HL-60 (cell line): ENCODE measurements at regions not wholly inside any gene's neighbourhood (a gene's known extent, or its start where the extent isn't known, plus 50 kb on each side); places are given as distances from the start of the nearest gene placed in this dataset.

ENCODE experiments used
- DNase-seq, 2 experiments: peaks; one replicate each; pipeline ENCODE4 v3.0.0-alpha.2; 2010 to 2020; ENCODE audit warnings: low read depth in 1 of 2, low spot score in 1 of 2
- H3K27ac ChIP-seq: fragments of 250-450 bp; sonication (Bioruptor Pico); replicated peaks from 2 replicates; pipeline ENCODE4 v1.5.1; 2020; ENCODE audit warnings: mild to moderate bottlenecking, moderate library complexity
- H3K27me3 ChIP-seq: fragments of 250-450 bp; sonication (Bioruptor Pico); 2 replicates; pipeline ENCODE4 v1.5.1; 2021; ENCODE audit warnings: mild to moderate bottlenecking, moderate library complexity; ENCODE audit not compliant: insufficient read depth, poor library complexity, severe bottlenecking
- H3K4me3 ChIP-seq: replicated peaks from 2 replicates; pipeline ENCODE4 v1.5.1; 2011; ENCODE audit warnings: mild to moderate bottlenecking, control low read depth, low read length; ENCODE audit not compliant: insufficient read depth
- GABPA ChIP-seq: IDR thresholded peaks from 2 replicates; pipeline ENCODE4 v1.6.1; 2012; ENCODE audit warnings: low read depth
- POLR2AphosphoS5 ChIP-seq: IDR thresholded peaks from 2 replicates; pipeline ENCODE4 v1.6.1; 2012; ENCODE audit warnings: low read depth
- REST ChIP-seq: IDR thresholded peaks from 2 replicates; pipeline ENCODE4 v1.6.1; 2012; ENCODE audit warnings: low read depth; ENCODE audit not compliant: insufficient replicate concordance
- SPI1 ChIP-seq: IDR thresholded peaks from 2 replicates; pipeline ENCODE4 v1.6.1; 2012; ENCODE audit warnings: low read depth, mild to moderate bottlenecking, borderline replicate concordance
- TF ChIP-seq, protein P1 (sequence below): IDR thresholded peaks from one replicate; pipeline ENCODE4 v1.5.1; 2011; ENCODE audit warnings: low read length, control low read depth, inconsistent platforms; ENCODE audit not compliant: insufficient read depth

GRCh38 chr20:24830649-24831048 is 118.4 kb upstream of the CST7 start:
- TF ChIP-seq, protein P1, sequence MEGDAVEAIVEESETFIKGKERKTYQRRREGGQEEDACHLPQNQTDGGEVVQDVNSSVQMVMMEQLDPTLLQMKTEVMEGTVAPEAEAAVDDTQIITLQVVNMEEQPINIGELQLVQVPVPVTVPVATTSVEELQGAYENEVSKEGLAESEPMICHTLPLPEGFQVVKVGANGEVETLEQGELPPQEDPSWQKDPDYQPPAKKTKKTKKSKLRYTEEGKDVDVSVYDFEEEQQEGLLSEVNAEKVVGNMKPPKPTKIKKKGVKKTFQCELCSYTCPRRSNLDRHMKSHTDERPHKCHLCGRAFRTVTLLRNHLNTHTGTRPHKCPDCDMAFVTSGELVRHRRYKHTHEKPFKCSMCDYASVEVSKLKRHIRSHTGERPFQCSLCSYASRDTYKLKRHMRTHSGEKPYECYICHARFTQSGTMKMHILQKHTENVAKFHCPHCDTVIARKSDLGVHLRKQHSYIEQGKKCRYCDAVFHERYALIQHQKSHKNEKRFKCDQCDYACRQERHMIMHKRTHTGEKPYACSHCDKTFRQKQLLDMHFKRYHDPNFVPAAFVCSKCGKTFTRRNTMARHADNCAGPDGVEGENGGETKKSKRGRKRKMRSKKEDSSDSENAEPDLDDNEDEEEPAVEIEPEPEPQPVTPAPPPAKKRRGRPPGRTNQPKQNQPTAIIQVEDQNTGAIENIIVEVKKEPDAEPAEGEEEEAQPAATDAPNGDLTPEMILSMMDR, result no peak
- Histone ChIP-seq H3K27ac (no peak overlapping the region), H3K27me3 (no peaks in the 10 kb centered on the region), H3K4me3 (no peak overlapping the region)
- DNase-seq, result no peak

GRCh38 chr20:24831232-24831631 is 117.8 kb upstream of the CST7 start:
- Histone ChIP-seq H3K27ac (no peak overlapping the region), H3K4me3 (no peak overlapping the region), H3K27me3 (no peaks in the 10 kb centered on the region)
- no peak for TF ChIP-seq GABPA
- TF ChIP-seq, protein P1, result no peak
- TF ChIP-seq POLR2AphosphoS5, result no peak
- no peak for TF ChIP-seq SPI1
- no peak for TF ChIP-seq REST
- no peak for DNase-seq

DNA sequence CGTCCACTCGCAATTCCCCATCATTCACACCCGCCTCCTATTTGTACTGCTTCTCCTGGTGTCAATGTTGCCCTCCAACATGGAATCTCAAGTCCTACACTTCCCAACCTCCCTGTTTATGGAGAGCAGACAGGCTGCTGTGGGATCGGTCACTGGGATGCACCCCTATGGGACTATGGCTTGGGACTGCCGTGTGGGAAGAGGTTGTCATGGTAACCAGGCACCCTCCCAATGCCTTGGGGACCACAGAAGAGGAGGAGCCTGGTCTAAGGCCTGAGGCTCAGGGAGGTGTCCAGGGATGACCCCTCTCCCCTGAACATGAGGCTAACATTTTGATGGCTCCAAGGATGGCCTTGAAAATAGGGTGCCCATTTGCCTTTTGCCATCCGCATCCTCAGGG is 116.6 kb upstream of the CST7 start:
- no peak overlapping the region for H3K4me3 ChIP-seq
- TF ChIP-seq REST (no peak), POLR2AphosphoS5 (no peak), GABPA (no peak), SPI1 (no peak)
- TF ChIP-seq, protein P1, result no peak
- H3K27me3 ChIP-seq, result no peaks in the 10 kb centered on the region
- no peak for DNase-seq
- no peak overlapping the region for H3K27ac ChIP-seq

DNA sequence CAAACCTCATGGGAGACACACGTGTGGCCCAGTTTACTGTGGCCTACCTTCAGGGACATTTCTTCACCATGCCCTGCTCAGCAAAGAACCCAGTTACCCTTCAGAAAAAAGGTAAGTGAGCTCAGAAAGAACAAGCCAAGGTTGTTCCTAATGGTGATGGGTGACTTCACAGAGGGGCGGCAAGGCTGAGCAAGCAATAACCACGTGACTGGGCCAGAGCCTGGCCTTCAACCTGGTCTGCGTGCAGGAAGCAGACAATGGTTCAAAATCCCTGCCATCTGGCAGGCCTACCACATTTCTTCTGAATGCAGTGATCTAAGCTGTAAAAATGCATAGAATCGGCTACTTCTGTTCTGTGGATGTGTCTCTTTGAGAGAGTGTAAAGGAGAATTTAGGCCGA is 115.5 kb upstream of the CST7 start:
- Histone ChIP-seq H3K4me3 (no peak overlapping the region), H3K27ac (no peak overlapping the region), H3K27me3 (no peaks in the 10 kb centered on the region)
- TF ChIP-seq POLR2AphosphoS5 (no peak), GABPA (no peak), SPI1 (no peak), REST (no peak)
- TF ChIP-seq, protein P1, result no peak
- DNase-seq, result no peak
